ENCODE measurements at regions not wholly inside any gene's neighbourhood (a gene's known extent, or its start where the extent isn't known, plus 50 kb on each side); places are given as distances from the start of the nearest gene placed in this dataset.

DNA sequence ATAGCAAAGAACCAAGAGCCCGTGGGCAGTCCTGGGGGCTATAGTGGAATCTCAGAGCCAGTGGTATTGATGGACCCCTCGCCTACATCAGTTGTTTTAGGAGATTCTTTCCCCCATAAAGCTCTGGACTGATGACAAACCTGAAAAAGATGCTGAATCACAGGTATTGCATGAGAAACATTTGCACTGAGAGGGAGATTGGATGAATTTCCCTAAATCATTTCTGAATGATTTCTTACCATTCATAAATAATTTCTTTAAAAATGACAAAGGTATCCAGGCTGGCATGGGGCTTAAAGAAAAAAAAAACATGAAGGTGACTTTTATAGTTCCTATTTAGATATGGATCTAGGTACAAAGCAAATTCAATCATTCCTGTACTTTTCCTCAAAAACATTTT lies 54.0 kb upstream of the SLIT3 start:
- Histone ChIP-seq H3K4me3 (ENCODE audit: low read depth, low read length) (no peak overlapping the region), H3K27me3 (no peaks in the 10 kb centered on the region), H3K36me3 (no peaks in the 10 kb centered on the region), H3K9me3 (no peaks in the 10 kb centered on the region), H3K4me1 (peaks cover 10% of the 10 kb centered on the region)
- no peak for DNase-seq
- TF ChIP-seq, protein P1, sequence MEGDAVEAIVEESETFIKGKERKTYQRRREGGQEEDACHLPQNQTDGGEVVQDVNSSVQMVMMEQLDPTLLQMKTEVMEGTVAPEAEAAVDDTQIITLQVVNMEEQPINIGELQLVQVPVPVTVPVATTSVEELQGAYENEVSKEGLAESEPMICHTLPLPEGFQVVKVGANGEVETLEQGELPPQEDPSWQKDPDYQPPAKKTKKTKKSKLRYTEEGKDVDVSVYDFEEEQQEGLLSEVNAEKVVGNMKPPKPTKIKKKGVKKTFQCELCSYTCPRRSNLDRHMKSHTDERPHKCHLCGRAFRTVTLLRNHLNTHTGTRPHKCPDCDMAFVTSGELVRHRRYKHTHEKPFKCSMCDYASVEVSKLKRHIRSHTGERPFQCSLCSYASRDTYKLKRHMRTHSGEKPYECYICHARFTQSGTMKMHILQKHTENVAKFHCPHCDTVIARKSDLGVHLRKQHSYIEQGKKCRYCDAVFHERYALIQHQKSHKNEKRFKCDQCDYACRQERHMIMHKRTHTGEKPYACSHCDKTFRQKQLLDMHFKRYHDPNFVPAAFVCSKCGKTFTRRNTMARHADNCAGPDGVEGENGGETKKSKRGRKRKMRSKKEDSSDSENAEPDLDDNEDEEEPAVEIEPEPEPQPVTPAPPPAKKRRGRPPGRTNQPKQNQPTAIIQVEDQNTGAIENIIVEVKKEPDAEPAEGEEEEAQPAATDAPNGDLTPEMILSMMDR (IDR thresholded peaks at IDR 0.05; ENCODE audit: low read depth, low read length), result no peak

DNA sequence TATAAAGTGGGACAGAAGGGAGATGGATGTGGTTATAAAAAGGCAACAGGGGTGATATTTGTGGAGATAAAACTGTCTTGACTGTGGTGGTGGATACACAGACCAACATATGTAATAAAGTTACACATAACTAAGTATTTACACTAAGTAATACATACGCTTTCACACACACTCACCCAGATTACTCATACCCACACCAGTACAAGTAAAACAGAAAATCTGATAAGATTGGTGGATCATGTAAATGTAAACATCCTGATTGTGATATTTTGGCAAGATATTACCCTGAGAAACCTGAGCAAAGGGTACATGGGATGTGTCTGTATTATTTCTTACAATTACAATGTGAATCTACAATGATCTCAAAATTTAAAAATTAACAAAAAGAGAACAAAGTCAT lies 53.3 kb upstream of the SLIT3 start:
- TF ChIP-seq, protein P1 (IDR thresholded peaks at IDR 0.05; ENCODE audit: low read depth, low read length), result no peak
- no peaks in the 10 kb centered on the region for H3K27me3 ChIP-seq

DNA sequence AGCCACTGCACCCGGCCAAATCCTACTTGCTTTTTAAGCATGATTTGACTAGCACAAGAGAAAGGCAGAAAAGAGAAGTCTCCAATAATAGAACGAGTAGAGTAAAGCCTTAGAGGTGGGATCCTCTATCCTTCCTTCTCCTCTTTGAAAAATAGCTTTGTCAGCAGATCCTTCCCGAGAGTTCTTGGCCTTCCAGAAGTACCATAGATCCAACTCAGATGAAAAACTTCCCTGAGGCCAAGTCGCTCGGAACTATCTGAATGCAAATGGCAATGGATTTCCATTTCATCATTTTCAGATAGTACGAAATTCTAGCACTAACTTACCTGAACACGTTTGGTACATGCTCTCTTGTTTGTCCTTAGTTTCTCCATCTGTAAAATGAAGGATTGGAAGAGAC lies 52.0 kb upstream of the SLIT3 start:
- H3K27me3 ChIP-seq, result no peaks in the 10 kb centered on the region
- no peaks in the 10 kb centered on the region for H3K36me3 ChIP-seq
- TF ChIP-seq, protein P1 (IDR thresholded peaks at IDR 0.05; ENCODE audit: low read depth, low read length), result no peak
- peaks cover 10% of the 10 kb centered on the region for H3K4me1 ChIP-seq
- H3K4me3 ChIP-seq (ENCODE audit: low read depth, low read length), result no peak overlapping the region
- no peaks in the 10 kb centered on the region for H3K9me3 ChIP-seq
- no peak for DNase-seq

More for the DNA sequence above, 53.3 kb upstream of the SLIT3 start:
- no peaks in the 10 kb centered on the region for H3K9me3 ChIP-seq
- no peak overlapping the region for H3K4me3 ChIP-seq (ENCODE audit: low read depth, low read length)
- peaks cover 10% of the 10 kb centered on the region for H3K4me1 ChIP-seq
- H3K36me3 ChIP-seq, result no peaks in the 10 kb centered on the region
- DNase-seq, result no peak

GRCh38 chr5:169351721-169352120 lies 50.8 kb upstream of the SLIT3 start:
- H3K9me3 ChIP-seq, result no peaks in the 10 kb centered on the region
- TF ChIP-seq, protein P1 (IDR thresholded peaks at IDR 0.05; ENCODE audit: low read depth, low read length), result no peak
- H3K27me3 ChIP-seq, result no peaks in the 10 kb centered on the region
- no peaks in the 10 kb centered on the region for H3K36me3 ChIP-seq
- peaks cover 10% of the 10 kb centered on the region for H3K4me1 ChIP-seq
- DNase-seq, result no peak
- no peak overlapping the region for H3K4me3 ChIP-seq (ENCODE audit: low read depth, low read length)

GRCh38 chr5:169350759-169351240 lies 49.9 kb upstream of the SLIT3 start:
- peak; percentile 83 for DNase-seq
- no peak overlapping the region for H3K4me3 ChIP-seq (ENCODE audit: low read depth, low read length)

More at GRCh38 chr5:169350759-169351240, 49.9 kb upstream of the SLIT3 start:
- Histone ChIP-seq H3K4me1 (peaks cover 10% of the 10 kb centered on the region), H3K36me3 (no peaks in the 10 kb centered on the region), H3K9me3 (no peaks in the 10 kb centered on the region), H3K27me3 (no peaks in the 10 kb centered on the region)
- TF ChIP-seq, protein P1 (IDR thresholded peaks at IDR 0.05; ENCODE audit: low read depth, low read length), result no peak

Data from BE2C (cell line).